GM18870 (cell line): ENCODE measurements at regions not wholly inside any gene's neighbourhood (a gene's known extent, or its start where the extent isn't known, plus 50 kb on each side); places are given as distances from the start of the nearest gene placed in this dataset.
"Not testable (repeated sequence)": the region's sequence is repeated elsewhere in the genome, so short reads cannot be mapped to it uniquely, and the experiment has no call there.

Experiments
- ATAC-seq: cut with Tn5 transposase; IDR thresholded peaks from one replicate; pipeline ENCODE4 v1.9.1; 2021; ENCODE audit warnings: moderate library complexity; ENCODE audit not compliant: unreplicated experiment

DNA sequence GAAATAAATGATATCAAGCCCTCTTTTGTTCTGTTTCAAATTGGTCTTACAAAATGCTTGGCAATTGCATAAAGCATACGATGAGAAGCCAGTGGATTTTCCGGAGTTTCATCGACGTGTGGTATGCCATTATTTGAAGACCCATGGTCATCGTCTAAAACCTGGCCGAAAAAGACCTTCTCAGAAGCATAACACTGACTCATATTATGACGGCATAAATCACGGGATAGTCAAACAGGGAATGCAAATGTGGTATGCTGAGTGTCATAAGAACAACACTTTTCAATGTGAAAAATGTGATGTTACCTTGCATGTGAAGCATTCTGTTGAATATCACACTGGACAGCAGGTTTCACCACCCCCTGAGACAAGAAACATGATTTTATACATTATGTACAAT, 695.2 kb downstream of the GRXCR1 start:
- ATAC-seq, result no peak

DNA sequence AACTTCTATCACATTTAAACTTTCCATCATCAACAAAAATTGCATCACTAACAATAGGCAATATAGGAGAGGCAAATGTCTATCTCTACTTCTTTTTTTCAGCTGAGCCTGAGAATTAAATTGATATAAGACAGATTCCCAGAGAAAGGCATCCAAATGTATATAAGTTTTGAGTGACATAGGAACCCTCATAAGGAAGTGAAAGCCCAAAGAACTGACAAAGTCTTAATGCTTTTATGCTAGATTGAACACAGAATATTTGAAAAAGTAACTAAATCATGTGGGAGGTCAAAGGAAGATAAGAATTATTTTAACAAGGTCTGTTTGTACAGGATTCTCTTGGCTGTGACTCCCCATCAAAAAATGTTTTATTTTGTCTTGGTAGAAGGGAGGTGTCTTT, 714.9 kb downstream of the GRXCR1 start:
- no peak for ATAC-seq

DNA sequence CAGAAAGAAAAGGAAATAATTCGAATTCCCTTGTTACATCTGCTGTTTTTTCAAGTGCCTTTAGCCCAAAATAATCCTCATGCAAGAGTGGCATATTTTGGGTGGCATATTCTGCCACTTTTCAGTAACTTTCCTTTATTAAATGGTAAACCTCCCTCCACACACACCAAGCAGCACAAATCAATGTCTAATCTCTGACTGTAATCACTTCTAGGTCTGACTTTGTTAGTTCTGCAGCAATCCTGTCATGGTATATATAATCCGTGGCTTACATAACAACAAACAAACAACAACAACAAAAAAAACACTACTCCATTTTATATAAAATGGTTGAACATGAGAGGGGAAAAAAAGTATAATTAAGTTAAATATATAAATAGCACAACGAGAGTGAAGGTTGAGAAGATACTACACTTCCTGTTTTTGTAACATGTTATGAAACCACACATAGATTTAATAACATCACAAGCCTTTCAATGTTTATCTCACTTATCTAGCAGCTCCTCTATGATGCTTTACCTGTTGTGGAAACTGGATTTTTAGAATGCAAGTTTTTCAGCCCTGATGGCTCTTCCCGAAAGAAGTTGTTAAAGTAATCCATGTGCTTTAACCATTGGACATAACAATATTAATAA, 715.4 kb downstream of the GRXCR1 start:
- no peak for ATAC-seq

DNA sequence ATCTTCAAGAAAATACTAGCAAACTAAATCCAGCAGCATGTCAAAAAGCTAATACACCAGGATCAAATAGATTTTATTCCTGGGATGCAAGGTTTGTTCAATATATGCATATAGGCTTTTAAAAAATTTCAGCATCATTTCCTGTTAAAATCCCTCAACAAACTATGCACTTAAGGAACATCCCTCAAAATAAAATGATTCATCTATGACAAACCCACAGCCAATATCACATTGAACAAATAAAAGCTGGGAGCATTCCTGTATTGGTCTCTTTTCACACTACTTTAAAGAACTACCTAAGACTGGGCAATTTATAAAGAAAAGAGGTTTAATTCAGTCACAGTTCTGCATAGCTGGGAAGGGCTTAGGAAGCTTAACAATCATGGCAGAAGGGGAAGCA, 726.7 kb downstream of the GRXCR1 start:
- ATAC-seq, result no peak

DNA sequence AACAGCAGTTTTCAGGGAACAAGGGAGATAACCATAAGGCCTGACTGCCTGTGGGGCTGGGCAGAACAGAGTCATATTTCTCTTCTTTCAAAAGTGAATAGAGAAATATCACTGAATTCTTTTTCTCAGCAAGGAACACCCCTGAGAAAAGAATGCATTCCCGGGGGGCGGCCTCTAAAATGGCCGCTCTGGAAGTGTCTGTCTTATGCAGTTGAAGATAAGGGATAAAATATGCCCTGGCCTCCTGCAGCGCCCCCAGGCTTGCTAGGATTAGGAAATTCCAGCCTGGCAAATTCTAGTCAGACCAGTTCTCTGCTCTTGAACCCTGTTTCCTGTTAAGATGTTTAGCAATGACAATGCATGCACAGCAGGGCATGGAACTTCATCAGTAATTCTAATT, 745.4 kb downstream of the GRXCR1 start:
- not testable (repeated sequence) for ATAC-seq

DNA sequence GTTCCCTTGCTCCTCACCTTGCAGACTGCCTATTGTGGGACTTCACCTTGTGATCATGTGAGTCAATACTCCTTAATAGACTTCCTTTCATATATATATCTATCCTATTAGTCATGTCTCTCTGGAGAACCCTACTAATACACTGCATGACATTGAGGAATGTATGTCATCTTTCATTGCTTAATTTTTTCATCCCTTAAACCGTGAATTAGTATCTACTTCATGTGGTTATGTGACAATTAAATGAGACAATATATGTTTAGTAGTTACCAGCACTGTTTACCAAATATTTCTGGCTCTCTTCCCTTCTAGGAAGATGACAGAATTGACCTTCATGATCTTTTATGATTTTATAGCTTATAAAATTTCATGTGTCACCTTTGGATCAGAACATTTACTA, 759.5 kb downstream of the GRXCR1 start:
- no peak for ATAC-seq

DNA sequence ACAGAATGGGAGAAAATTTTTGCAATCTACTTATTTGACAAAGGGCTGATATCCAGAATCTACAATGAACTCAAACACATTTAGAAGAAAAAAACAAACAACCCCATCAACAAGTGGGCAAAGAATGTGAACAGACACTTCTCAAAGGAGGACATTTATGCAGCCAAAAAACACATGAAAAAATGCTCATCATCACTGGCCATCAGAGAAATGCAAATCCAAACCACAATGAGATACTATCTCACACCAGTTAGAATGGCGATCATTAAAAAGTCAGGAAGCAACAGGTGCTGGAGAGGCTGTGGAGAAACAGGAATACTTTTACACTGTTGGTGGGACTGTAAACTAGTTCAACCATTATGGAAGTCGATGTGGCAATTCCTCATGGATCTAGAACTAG, 767.0 kb downstream of the GRXCR1 start:
- not testable (repeated sequence) for ATAC-seq

DNA sequence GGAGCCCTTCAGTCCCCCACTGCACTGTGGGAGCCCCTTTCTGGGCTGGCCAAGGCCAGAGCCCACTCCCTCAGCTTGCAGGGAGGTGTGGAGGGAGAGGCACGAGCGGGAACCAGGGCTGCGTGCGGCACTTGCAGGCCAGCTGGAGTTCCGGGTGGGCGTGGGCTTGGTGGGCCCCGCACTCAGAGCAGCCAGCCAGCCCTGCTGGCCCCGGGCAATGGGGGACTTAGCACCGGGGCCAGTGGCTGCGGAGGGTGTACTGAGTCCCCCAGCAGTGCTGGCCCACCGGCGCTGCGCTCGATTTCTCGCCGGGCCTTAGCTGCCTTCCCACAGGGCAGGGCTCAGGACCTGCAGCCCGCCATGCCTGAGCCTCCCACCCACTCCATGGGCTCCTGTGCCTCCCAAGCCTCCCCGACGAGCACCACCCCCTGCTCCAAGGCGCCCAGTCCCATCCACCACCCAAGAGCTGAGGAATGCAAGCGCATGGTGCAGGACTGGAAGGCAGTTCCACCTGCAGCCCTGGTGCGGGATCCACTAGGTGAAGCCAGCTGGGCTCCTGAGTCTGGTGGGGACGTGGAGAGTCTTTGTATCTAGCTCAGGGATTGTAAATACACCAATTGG, 776.2 kb downstream of the KCTD8 start:
- ATAC-seq, result not testable (repeated sequence)

DNA sequence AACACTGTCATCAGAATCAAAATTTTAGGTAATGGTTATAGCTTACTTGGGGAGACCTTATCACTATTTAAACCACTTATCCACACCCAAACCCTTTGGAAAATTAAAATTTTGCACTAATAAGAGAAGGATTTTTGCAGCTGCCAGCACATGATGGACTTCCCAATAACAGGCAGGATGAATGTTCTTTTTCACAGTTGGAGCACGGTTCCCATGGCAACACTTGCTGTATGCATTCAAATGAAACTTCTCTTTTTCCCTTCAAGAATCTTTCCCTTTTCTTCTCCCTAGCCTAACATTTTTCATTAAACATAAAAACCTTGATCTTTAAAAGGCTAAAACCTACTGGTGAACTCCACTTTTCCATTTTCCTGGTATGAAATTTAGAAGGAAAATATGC, 768.2 kb downstream of the KCTD8 start:
- ATAC-seq, result no peak

DNA sequence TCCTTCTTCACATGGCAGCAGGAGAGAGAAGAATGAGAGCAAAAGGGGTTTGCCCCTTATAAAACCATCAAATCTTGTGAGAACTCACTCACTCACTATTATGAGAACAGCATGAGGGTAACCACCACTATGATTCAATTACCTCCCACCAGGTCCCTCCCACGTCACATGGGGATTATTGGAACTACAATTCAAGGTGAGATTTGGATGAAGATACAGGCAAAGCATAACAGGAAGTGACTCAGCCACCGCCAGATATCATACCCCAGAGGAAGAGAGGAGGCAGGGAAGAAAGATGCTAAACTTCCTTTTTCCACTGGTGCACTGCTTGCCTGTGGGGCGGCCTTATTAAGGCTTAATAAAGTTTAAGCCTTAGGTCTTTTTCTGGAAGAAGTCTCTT, 766.1 kb downstream of the KCTD8 start:
- no peak for ATAC-seq

DNA sequence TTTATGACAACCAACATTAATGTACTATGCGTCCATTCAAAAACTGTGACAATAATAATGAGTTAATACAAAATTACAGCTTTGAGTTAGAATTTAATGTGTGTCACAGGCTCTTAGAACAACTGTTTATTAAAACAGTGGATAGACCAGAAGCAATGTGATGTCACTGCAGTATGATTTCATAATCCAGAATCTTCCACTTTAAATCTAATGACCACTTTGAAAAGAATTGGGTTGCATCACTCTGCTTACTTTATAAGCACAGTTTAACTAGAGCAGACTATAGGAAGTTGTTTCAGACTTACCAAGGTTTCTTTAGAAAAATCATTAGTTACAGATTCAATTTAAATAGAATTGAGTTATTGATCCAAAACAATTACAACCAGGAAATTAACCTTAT, 758.5 kb downstream of the KCTD8 start:
- ATAC-seq, result no peak

DNA sequence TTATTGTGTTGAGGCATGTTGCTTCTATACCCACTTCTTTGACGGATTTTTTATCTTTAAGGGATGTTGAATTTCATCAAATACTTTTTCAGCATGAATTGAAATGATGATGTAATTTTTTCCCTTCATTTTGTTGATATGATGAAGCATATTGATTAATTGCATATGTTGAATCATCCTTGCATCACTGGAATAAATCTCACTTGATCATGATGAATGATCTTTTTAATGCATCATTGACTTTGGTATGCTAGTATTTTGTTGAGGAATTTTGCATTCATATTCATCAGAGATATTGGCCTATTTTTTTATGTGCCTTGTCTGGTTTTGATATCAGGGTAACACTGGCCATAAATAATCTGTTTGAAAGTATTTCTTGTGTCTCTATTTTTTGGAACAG, 754.7 kb downstream of the KCTD8 start:
- no peak for ATAC-seq

DNA sequence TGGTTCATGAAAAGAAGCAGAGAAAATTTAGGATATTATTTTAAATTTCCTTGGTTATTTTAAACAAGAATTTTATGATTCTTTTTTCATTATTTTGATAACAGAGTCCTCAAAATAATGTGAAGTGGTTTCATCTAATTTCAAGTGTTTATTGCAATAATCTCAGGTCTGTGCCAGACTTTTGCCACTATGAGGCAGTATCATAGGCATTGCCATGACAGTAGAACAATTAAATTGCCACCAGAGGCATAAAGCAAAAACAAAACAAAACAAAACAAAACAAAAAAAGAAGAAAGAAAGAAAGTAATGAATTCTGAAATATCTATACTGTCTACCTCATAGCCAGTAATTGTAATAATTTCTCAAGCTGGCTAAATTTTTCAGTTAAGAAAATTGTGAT, 739.2 kb downstream of the KCTD8 start:
- ATAC-seq, result no peak

DNA sequence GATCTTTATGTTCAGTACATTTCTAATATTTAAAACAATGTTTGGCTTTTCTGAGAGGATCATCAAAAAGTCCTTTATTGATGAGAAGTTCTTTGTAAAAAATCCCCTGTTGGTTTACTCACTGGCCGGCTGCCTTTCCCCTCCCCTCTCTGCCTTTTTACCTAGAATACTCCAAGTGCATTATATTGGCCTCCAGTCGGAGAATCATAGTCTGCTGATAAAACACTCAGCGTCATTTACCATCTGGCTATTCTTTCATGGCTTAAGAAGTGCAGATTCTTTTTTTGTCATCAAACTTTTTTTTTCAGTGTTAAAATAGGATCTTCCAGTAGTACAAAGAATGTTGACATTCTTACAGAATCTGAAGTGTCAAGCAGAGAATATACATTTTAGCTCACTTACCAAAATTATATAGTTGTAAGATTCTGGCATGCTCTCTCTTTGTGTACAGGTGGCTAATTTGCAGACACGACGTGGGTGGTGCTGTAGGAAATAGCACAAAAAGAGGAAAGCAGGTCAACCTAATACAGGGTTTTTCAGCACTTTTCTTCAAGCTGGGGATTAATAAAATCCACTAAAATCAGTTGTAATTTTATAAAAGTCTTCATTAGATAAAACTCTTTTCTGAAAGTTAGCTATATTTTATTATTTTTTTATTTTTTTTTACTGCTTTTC, 731.8 kb downstream of the KCTD8 start:
- ATAC-seq, result no peak

DNA sequence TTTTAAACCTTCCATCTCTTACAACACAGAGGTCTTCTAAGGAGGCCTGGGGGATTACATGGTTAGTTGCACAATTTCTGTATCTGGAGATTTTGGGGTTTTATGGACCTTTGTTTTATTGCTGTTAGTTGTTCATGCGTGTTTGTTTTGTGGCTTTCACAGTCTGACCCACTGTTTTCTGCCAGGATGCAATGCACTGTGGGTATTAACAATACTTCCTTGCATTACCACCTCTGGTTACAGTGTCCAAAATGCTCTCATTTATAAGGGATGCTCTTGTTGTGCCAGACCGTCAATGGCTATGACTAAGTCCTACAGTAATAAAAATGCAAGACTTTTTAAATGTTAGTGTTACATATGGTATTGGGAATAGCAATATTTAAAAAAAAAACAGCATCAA, 730.2 kb downstream of the KCTD8 start:
- no peak for ATAC-seq

DNA sequence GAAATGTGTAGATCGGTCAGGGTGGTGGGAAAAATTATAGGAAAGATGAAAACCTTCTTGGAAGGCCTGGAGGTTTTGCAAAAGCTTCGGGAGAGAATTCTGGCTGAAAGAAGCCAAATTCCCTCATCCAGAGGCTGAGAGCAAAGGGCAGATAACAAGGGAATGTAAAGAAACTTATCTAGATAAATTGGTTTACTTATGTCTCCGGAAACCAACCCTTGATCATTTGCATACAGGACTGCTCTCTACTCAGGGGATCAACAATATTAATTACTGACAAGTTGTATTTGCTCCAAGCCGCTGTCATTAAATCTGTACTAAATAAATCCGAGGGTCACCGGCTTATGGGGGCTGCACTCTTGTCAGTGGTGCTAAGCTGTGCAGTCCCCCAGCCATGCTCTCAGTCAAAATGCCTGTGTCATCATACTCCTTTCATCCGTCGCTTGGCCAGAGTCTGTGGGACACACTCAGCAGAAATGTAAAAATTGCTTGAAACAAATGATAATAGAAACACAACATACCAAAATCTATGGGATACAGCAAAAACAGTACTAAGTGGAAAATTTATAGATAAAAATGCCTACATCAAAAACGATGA, 715.7 kb downstream of the KCTD8 start:
- ATAC-seq, result no peak

DNA sequence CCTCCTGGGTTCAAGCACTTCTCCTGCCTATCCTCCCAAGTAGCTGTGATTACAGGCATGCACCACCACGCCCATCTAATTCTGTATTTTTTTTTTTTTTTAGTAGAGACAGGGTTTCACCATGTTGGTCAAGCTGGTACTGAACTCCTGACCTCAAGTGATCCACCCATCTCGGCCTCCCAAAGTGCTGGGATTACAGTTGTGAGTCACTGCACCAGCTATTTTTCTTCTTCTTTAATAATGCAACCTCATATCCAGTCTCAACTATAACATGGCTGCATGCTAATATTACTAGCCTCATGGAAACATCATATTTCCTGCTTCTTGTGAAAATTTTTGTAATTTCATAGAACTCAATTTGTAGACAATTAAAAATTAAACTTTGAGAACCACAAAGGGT, 706.5 kb downstream of the KCTD8 start:
- ATAC-seq, result no peak

DNA sequence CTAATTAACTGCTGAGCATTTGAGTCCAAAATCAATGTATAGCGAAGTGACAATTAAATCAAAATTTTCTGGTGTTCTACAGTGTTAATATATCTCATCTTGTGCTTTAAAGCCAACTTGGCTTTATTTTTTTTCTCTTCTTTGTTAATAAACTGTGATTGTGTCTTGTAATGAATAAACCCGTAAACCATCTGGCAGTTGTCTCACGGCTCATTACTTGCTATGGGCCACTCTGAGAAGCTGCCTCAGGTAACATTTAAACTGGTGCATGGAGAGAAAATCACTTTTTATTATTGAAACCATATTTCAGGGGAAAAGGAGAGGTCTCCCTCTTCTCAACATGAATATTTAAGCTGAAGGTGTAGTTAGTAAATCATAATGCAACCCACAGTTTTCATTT, 694.0 kb downstream of the KCTD8 start:
- ATAC-seq, result no peak

DNA sequence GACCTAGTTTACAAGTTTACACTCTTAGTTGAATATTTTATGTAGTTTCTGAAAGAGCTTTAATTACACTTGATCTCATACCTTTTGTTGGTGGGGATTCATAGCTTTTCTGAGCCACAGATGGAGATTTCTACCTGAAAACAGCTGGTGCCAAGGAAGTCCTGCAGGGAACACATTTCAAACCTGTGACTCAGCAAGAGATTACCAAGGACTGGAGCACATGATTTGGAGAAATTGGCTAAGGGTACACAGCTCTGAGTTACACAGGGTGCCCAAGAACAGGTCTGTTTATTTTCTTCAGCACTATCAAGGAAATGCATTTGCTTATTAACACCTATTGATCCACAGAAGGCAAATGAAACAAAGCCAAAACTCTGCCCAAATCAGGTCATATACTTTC, 691.5 kb downstream of the KCTD8 start:
- ATAC-seq, result no peak

DNA sequence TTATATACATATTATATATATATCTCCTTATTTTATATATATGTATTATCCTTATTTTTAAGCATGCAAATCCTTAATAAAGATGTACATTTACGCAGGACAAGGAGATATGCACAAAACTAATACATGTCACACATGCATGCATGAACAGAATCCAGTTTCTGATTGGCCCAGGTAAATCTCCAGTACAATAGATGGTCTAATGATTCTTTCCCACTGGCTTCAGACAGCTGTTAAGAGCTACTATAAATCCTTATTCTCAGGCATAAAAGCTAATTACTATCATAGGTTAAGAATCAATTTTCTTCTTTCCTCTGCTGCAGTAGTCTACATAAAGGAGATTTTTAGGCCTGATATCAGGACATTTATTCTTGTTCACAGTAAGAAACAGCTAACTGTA, 689.8 kb downstream of the KCTD8 start:
- ATAC-seq, result no peak

DNA sequence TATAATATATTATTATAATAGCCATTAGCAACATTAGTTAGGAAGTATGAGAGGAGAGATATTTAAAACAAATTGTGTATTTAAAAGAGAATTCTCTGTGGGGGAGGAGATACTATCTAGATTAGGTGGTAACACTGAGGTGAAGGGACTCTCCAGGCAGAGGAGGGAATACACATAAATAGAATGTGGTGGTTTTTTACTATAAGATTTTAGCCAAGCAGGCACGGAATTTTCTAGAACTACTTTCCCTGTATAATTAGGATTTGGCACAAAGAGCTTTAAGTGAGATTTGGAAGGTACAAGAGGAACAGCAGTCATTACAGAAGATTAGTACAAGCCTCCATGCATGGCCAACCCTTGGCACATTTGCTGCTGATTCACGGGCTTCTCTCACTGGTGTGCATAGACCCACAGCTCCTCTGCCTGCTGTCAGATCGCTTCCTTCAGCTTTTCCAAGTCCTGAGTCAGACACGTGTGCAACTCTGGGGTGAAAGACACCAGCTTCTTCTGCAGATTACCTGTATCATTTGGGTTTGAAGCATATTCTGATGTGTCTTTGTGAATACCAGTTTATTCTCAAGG, 685.5 kb downstream of the KCTD8 start:
- ATAC-seq, result peak; percentile 73

DNA sequence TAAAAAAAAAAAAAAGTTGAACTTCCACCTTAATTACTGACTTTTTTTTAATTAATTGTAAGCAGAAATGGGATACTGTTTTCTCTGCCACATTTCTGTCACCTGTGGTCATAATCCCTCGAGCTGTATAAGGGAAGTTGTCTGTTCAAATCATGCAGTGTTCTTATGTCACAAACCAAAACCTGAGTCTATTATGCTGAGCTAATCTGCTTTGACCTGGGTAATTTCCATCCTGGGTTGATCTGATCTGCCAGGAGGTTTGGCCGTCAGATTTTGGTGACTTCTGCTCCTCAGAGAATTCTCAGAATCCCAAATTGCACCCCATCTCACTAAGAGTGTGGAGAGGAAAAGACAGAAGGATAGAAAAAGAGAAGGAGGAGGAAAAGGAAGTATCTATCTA, 683.1 kb downstream of the KCTD8 start:
- ATAC-seq, result no peak
